ENCODE measurements at regions not wholly inside any gene's neighbourhood (a gene's known extent, or its start where the extent isn't known, plus 50 kb on each side); places are given as distances from the start of the nearest gene placed in this dataset.

DNA sequence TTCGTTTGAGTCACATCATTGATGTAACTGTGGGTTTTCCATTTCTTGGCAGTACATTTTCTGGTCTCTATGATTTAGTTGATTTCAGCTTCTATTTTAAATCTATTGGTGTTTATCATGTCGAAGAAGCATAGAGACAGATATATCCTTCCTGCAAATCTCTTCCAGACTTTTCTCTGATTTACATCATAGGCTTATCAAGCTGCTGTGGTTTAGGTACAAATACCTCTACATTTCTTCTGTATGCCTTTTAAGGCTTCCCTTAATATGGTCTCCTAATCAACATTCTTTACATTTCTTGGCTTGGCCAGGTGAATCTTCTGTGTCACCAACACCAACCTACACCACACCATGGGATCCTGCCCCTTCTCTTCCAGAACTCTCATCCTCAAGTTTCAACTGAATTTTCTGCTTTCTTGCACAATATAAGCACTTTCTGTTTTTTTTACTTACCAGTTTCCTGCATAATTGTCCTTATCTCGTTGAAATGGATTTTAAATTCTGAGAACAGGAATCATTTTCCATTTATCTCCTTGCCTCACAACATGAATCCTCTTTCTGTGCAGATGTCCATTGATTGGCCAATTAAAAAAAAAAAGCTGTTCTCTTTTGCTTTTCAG lies 626.9 kb downstream of the ANKRD50 start:
- Histone ChIP-seq H3K9ac (ENCODE audit: low read depth in 1 of 3, low read length in 3 of 3) (no peak overlapping the region), H3K36me3 (ENCODE audit: control insufficient read depth in 3 of 3, insufficient read depth in 3 of 3, low read length in 3 of 3) (no peaks in the 10 kb centered on the region), H3K27ac (ENCODE audit: low read depth, low read length) (no peak overlapping the region), H3K27me3 (ENCODE audit: control insufficient read depth in 3 of 3, insufficient read depth in 3 of 3, low read length in 3 of 3) (no peaks in the 10 kb centered on the region), H3K4me3 (ENCODE audit: low read length in 3 of 3) (no peak overlapping the region), H3K9me3 (ENCODE audit: control insufficient read depth in 3 of 3, low read length in 3 of 3) (peaks cover 0 to under 1% (median 0%) of the 10 kb centered on the region in 3 donors), H3K4me1 (ENCODE audit: control insufficient read depth in 3 of 3, insufficient read depth in 3 of 3, low read length in 3 of 3) (no peaks in the 10 kb centered on the region)

GRCh38 chr4:124090021-124090420 lies 622.5 kb downstream of the ANKRD50 start:
- Histone ChIP-seq H3K27ac (ENCODE audit: low read depth, low read length) (no peak overlapping the region), H3K27me3 (ENCODE audit: control insufficient read depth in 3 of 3, insufficient read depth in 3 of 3, low read length in 3 of 3) (no peaks in the 10 kb centered on the region), H3K36me3 (ENCODE audit: control insufficient read depth in 3 of 3, insufficient read depth in 3 of 3, low read length in 3 of 3) (no peaks in the 10 kb centered on the region), H3K9ac (ENCODE audit: low read depth in 1 of 3, low read length in 3 of 3) (no peak overlapping the region), H3K9me3 (ENCODE audit: control insufficient read depth in 3 of 3, low read length in 3 of 3) (peaks cover 0 to 3% (median 0%) of the 10 kb centered on the region in 3 donors), H3K4me3 (ENCODE audit: low read length in 3 of 3) (no peak overlapping the region), H3K4me1 (ENCODE audit: control insufficient read depth in 3 of 3, insufficient read depth in 3 of 3, low read length in 3 of 3) (no peaks in the 10 kb centered on the region)

DNA sequence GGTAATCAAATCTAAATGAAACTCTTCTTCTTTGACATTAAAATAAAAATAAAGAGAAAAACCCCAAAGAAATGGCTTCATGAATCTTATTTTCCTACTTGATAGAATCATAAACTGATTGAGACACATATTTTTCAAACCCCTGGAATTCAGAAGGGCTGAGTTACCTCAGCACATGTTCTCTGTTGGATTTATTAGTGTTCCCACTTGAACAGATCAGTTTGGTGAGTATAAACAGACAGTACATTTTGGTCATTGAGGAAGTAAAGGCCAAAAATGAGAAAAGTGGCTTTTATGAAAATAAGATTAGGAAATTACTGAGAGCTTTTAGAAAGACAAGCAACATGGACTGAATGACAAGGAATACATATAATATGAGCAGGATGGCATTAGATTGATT lies 620.4 kb downstream of the ANKRD50 start:
- Histone ChIP-seq H3K4me1 (ENCODE audit: control insufficient read depth in 3 of 3, insufficient read depth in 3 of 3, low read length in 3 of 3) (peaks cover 0 to 3% (median 0%) of the 10 kb centered on the region in 3 donors), H3K36me3 (ENCODE audit: control insufficient read depth in 3 of 3, insufficient read depth in 3 of 3, low read length in 3 of 3) (no peaks in the 10 kb centered on the region), H3K27ac (ENCODE audit: low read depth, low read length) (no peak overlapping the region), H3K9ac (ENCODE audit: low read depth in 1 of 3, low read length in 3 of 3) (no peak overlapping the region), H3K9me3 (ENCODE audit: control insufficient read depth in 3 of 3, low read length in 3 of 3) (peaks cover 0 to 3% (median 0%) of the 10 kb centered on the region in 3 donors), H3K27me3 (ENCODE audit: control insufficient read depth in 3 of 3, insufficient read depth in 3 of 3, low read length in 3 of 3) (no peaks in the 10 kb centered on the region), H3K4me3 (ENCODE audit: low read length in 3 of 3) (no peak overlapping the region)

GRCh38 chr4:124092541-124092984 lies 620.0 kb downstream of the ANKRD50 start:
- Histone ChIP-seq H3K27me3 (ENCODE audit: control insufficient read depth in 3 of 3, insufficient read depth in 3 of 3, low read length in 3 of 3) (no peaks in the 10 kb centered on the region), H3K9me3 (ENCODE audit: control insufficient read depth in 3 of 3, low read length in 3 of 3) (peaks cover 0 to 3% (median 0%) of the 10 kb centered on the region in 3 donors), H3K9ac (ENCODE audit: low read depth in 1 of 3, low read length in 3 of 3) (no peak overlapping the region), H3K27ac (ENCODE audit: low read depth, low read length) (no peak overlapping the region), H3K36me3 (ENCODE audit: control insufficient read depth in 3 of 3, insufficient read depth in 3 of 3, low read length in 3 of 3) (no peaks in the 10 kb centered on the region), H3K4me3 (ENCODE audit: low read length in 3 of 3) (no peak overlapping the region), H3K4me1 (ENCODE audit: control insufficient read depth in 3 of 3, insufficient read depth in 3 of 3, low read length in 3 of 3) (peaks cover 0 to 3% (median 1%) of the 10 kb centered on the region in 3 donors)

- Histone ChIP-seq H3K9ac (ENCODE audit: low read depth in 1 of 3, low read length in 3 of 3) (no peak overlapping the region), H3K9me3 (ENCODE audit: control insufficient read depth in 3 of 3, low read length in 3 of 3) (peaks cover 0 to 3% (median 0%) of the 10 kb centered on the region in 3 donors), H3K4me3 (ENCODE audit: low read length in 3 of 3) (no peak overlapping the region), H3K36me3 (ENCODE audit: control insufficient read depth in 3 of 3, insufficient read depth in 3 of 3, low read length in 3 of 3) (no peaks in the 10 kb centered on the region), H3K27ac (ENCODE audit: low read depth, low read length) (no peak overlapping the region), H3K27me3 (ENCODE audit: control insufficient read depth in 3 of 3, insufficient read depth in 3 of 3, low read length in 3 of 3) (no peaks in the 10 kb centered on the region), H3K4me1 (ENCODE audit: control insufficient read depth in 3 of 3, insufficient read depth in 3 of 3, low read length in 3 of 3) (peaks cover 0 to 3% (median 3%) of the 10 kb centered on the region in 3 donors)
Observed at GRCh38 chr4:124095621-124096020, 616.9 kb downstream of the ANKRD50 start.

- H3K4me1 ChIP-seq (ENCODE audit: control insufficient read depth in 3 of 3, insufficient read depth in 3 of 3, low read length in 3 of 3), result peaks cover 0 to 3% (median 3%) of the 10 kb centered on the region in 3 donors
- no peak overlapping the region for H3K4me3 ChIP-seq (ENCODE audit: low read length in 3 of 3)
- no peaks in the 10 kb centered on the region for H3K27me3 ChIP-seq (ENCODE audit: control insufficient read depth in 3 of 3, insufficient read depth in 3 of 3, low read length in 3 of 3)
- no peaks in the 10 kb centered on the region for H3K36me3 ChIP-seq (ENCODE audit: control insufficient read depth in 3 of 3, insufficient read depth in 3 of 3, low read length in 3 of 3)
- no peak overlapping the region for H3K9ac ChIP-seq (ENCODE audit: low read depth in 1 of 3, low read length in 3 of 3)
- no peak overlapping the region for H3K27ac ChIP-seq (ENCODE audit: low read depth, low read length)
- peaks cover 0 to 3% (median 0%) of the 10 kb centered on the region in 3 donors for H3K9me3 ChIP-seq (ENCODE audit: control insufficient read depth in 3 of 3, low read length in 3 of 3)
Observed at GRCh38 chr4:124096290-124096689, 616.2 kb downstream of the ANKRD50 start.

DNA sequence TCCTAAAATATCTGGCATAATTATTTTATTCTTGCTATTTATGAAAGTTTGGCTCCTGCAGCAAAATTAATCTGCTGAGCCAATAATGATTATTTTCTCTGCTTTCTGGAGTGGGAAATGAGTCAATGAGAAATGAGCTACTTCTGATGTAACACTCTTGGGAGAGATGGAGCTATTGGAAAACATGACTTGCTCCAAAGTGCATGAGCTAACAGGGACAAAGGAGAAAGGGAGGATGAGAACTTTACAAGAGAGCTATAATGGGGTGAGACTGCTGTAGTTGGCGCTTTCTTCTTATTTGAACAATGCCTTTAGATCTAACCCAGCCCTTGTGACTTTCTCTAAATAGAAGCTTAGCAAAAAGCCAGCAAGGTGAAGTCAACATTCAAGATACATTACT lies 615.1 kb downstream of the ANKRD50 start:
- no peaks in the 10 kb centered on the region for H3K36me3 ChIP-seq (ENCODE audit: control insufficient read depth in 3 of 3, insufficient read depth in 3 of 3, low read length in 3 of 3)
- H3K9me3 ChIP-seq (ENCODE audit: control insufficient read depth in 3 of 3, low read length in 3 of 3), result peaks cover 0 to 3% (median 0%) of the 10 kb centered on the region in 3 donors
- no peak overlapping the region for H3K4me3 ChIP-seq (ENCODE audit: low read length in 3 of 3)
- no peak overlapping the region for H3K9ac ChIP-seq (ENCODE audit: low read depth in 1 of 3, low read length in 3 of 3)
- peaks cover 0 to 3% (median 3%) of the 10 kb centered on the region in 3 donors for H3K4me1 ChIP-seq (ENCODE audit: control insufficient read depth in 3 of 3, insufficient read depth in 3 of 3, low read length in 3 of 3)
- no peaks in the 10 kb centered on the region for H3K27me3 ChIP-seq (ENCODE audit: control insufficient read depth in 3 of 3, insufficient read depth in 3 of 3, low read length in 3 of 3)
- peak overlapping the region; percentile 6 for H3K27ac ChIP-seq (ENCODE audit: low read depth, low read length)

- Histone ChIP-seq H3K27ac (ENCODE audit: low read depth, low read length) (no peak overlapping the region), H3K9ac (ENCODE audit: low read depth in 1 of 3, low read length in 3 of 3) (no peak overlapping the region), H3K27me3 (ENCODE audit: control insufficient read depth in 3 of 3, insufficient read depth in 3 of 3, low read length in 3 of 3) (no peaks in the 10 kb centered on the region), H3K9me3 (ENCODE audit: control insufficient read depth in 3 of 3, low read length in 3 of 3) (peaks cover 0 to 2% (median 0%) of the 10 kb centered on the region in 3 donors), H3K4me3 (ENCODE audit: low read length in 3 of 3) (no peak overlapping the region), H3K4me1 (ENCODE audit: control insufficient read depth in 3 of 3, insufficient read depth in 3 of 3, low read length in 3 of 3) (no peaks in the 10 kb centered on the region), H3K36me3 (ENCODE audit: control insufficient read depth in 3 of 3, insufficient read depth in 3 of 3, low read length in 3 of 3) (no peaks in the 10 kb centered on the region)
Observed at GRCh38 chr4:124104101-124104500, 608.4 kb downstream of the ANKRD50 start.

GRCh38 chr4:124104628-124105027 lies 607.9 kb downstream of the ANKRD50 start:
- peaks cover 0 to 2% (median 0%) of the 10 kb centered on the region in 3 donors for H3K9me3 ChIP-seq (ENCODE audit: control insufficient read depth in 3 of 3, low read length in 3 of 3)
- H3K9ac ChIP-seq (ENCODE audit: low read depth in 1 of 3, low read length in 3 of 3), result no peak overlapping the region
- no peaks in the 10 kb centered on the region for H3K27me3 ChIP-seq (ENCODE audit: control insufficient read depth in 3 of 3, insufficient read depth in 3 of 3, low read length in 3 of 3)
- no peaks in the 10 kb centered on the region for H3K4me1 ChIP-seq (ENCODE audit: control insufficient read depth in 3 of 3, insufficient read depth in 3 of 3, low read length in 3 of 3)
- H3K27ac ChIP-seq (ENCODE audit: low read depth, low read length), result no peak overlapping the region
- no peaks in the 10 kb centered on the region for H3K36me3 ChIP-seq (ENCODE audit: control insufficient read depth in 3 of 3, insufficient read depth in 3 of 3, low read length in 3 of 3)
- no peak overlapping the region for H3K4me3 ChIP-seq (ENCODE audit: low read length in 3 of 3)

GRCh38 chr4:124105212-124105611 lies 607.3 kb downstream of the ANKRD50 start:
- Histone ChIP-seq H3K4me3 (ENCODE audit: low read length in 3 of 3) (no peak overlapping the region), H3K9me3 (ENCODE audit: control insufficient read depth in 3 of 3, low read length in 3 of 3) (peaks cover 0 to 2% (median 0%) of the 10 kb centered on the region in 3 donors), H3K36me3 (ENCODE audit: control insufficient read depth in 3 of 3, insufficient read depth in 3 of 3, low read length in 3 of 3) (no peaks in the 10 kb centered on the region), H3K4me1 (ENCODE audit: control insufficient read depth in 3 of 3, insufficient read depth in 3 of 3, low read length in 3 of 3) (no peaks in the 10 kb centered on the region), H3K27ac (ENCODE audit: low read depth, low read length) (no peak overlapping the region), H3K27me3 (ENCODE audit: control insufficient read depth in 3 of 3, insufficient read depth in 3 of 3, low read length in 3 of 3) (no peaks in the 10 kb centered on the region), H3K9ac (ENCODE audit: low read depth in 1 of 3, low read length in 3 of 3) (no peak overlapping the region)

Data from skeletal muscle tissue (tissue), 3 donors.